WTC11 (cell line): ENCODE measurements at regions not wholly inside any gene's neighbourhood (a gene's known extent, or its start where the extent isn't known, plus 50 kb on each side); places are given as distances from the start of the nearest gene placed in this dataset.

ENCODE experiments used
- ATAC-seq: fragments of 200-7000 bp; cut with Tn5 transposase; 2 replicates; pipeline ENCODE4 v1.10.0; 2021; ENCODE audit warnings: mild to moderate bottlenecking, moderate library complexity
- CTCF ChIA-PET: fragments of 300-600 bp; sonication (Branson Sonifier 250); formaldehyde crosslinking; loops from one replicate; lab custom pipeline; 2021; ENCODE audit warnings: antibody characterized with exemption; lab: Charles Lee
- POLR2A ChIA-PET: fragments of 350-600 bp; sonication (Branson Sonifier 250); formaldehyde crosslinking; loops from one replicate; lab custom pipeline; 2021; ENCODE audit warnings: antibody characterized with exemption; lab: Charles Lee
- DNase-seq: peaks from one replicate; pipeline ENCODE4 v3.0.0; 2021; ENCODE audit warnings: low spot score
- H3K27ac Mint-ChIP-seq: 2 replicates; pipeline ENCODE4 v1.8.0; 2021; ENCODE audit warnings: mixed read lengths
- H3K27me3 Mint-ChIP-seq: 2 replicates; pipeline ENCODE4 v1.8.0; 2021; ENCODE audit warnings: low read depth, mild to moderate bottlenecking, moderate library complexity, mixed read lengths
- H3K36me3 Mint-ChIP-seq: 2 replicates; pipeline ENCODE4 v1.8.0; 2021; ENCODE audit warnings: mixed read lengths
- H3K4me1 Mint-ChIP-seq: 2 replicates; pipeline ENCODE4 v1.8.0; 2022; ENCODE audit warnings: mixed read lengths
- H3K4me3 Mint-ChIP-seq: 2 replicates; pipeline ENCODE4 v1.8.0; 2021; ENCODE audit warnings: mild to moderate bottlenecking, moderate library complexity, mixed read lengths
- H3K9me3 Mint-ChIP-seq: 2 replicates; pipeline ENCODE4 v1.8.0; 2021; ENCODE audit warnings: mixed read lengths
- CREB1 ChIP-seq: sonication (generic); formaldehyde crosslinking; IDR thresholded peaks from 2 replicates; pipeline ENCODE4 v1.8.0; 2023; ENCODE audit warnings: mild to moderate bottlenecking, missing genetic modification reagents
- CTCF ChIP-seq: fragments of 200-600 bp; IDR thresholded peaks from 2 replicates; pipeline ENCODE4 v1.8.0; 2022; ENCODE audit warnings: antibody characterized with exemption
- E2F5 ChIP-seq: sonication (generic); formaldehyde crosslinking; IDR thresholded peaks from 2 replicates; pipeline ENCODE4 v1.8.1; 2022; ENCODE audit warnings: mild to moderate bottlenecking, moderate library complexity, missing genetic modification reagents
- ESRRA ChIP-seq: sonication (generic); formaldehyde crosslinking; IDR thresholded peaks from 2 replicates; pipeline ENCODE4 v1.8.1; 2022; ENCODE audit warnings: mild to moderate bottlenecking, missing genetic modification reagents, borderline replicate concordance
- IRF1 ChIP-seq: sonication (generic); formaldehyde crosslinking; IDR thresholded peaks from 2 replicates; pipeline ENCODE4 v1.8.0; 2023; ENCODE audit warnings: missing genetic modification reagents
- KAT7 ChIP-seq: sonication (generic); formaldehyde crosslinking; IDR thresholded peaks from 2 replicates; pipeline ENCODE4 v1.8.1; 2023; ENCODE audit warnings: missing genetic modification reagents, mild to moderate bottlenecking, borderline replicate concordance
- MYBL2 ChIP-seq: sonication (generic); formaldehyde crosslinking; IDR thresholded peaks from 2 replicates; pipeline ENCODE4 v1.8.1; 2023; ENCODE audit warnings: mild to moderate bottlenecking, moderate library complexity, missing genetic modification reagents
- NR3C1 ChIP-seq: sonication (generic); formaldehyde crosslinking; conservative IDR thresholded peaks from 2 replicates; pipeline ENCODE4 v1.8.1; 2023; ENCODE audit warnings: low read depth, mild to moderate bottlenecking, missing genetic modification reagents
- OVOL2 ChIP-seq: fragments of 250-450 bp; sonication (Bioruptor Pico); IDR thresholded peaks from 2 replicates; pipeline ENCODE4 v1.9.0; 2021; ENCODE audit warnings: mild to moderate bottlenecking, borderline replicate concordance
- RORB ChIP-seq: fragments of 250-450 bp; sonication (Bioruptor Pico); IDR thresholded peaks from 2 replicates; pipeline ENCODE4 v1.9.0; 2021; ENCODE audit warnings: mild to moderate bottlenecking
- TEAD1 ChIP-seq: sonication (generic); formaldehyde crosslinking; IDR thresholded peaks from 2 replicates; pipeline ENCODE4 v1.8.0; 2022; ENCODE audit warnings: mild to moderate bottlenecking, missing genetic modification reagents
- TEAD4 ChIP-seq: sonication (generic); formaldehyde crosslinking; IDR thresholded peaks from 2 replicates; pipeline ENCODE4 v1.8.0; 2022; ENCODE audit warnings: mild to moderate bottlenecking, missing genetic modification reagents
- TP53 ChIP-seq: sonication (generic); formaldehyde crosslinking; IDR thresholded peaks from 2 replicates; pipeline ENCODE4 v1.8.1; 2023; ENCODE audit warnings: mild to moderate bottlenecking, missing genetic modification reagents
- ZNF138 ChIP-seq: sonication (generic); formaldehyde crosslinking; conservative IDR thresholded peaks from 2 replicates; pipeline ENCODE4 v1.8.1; 2022; ENCODE audit warnings: mild to moderate bottlenecking, moderate library complexity, missing genetic modification reagents
- ZNF219 ChIP-seq: sonication (generic); formaldehyde crosslinking; IDR thresholded peaks from 2 replicates; pipeline ENCODE4 v1.8.0; 2023; ENCODE audit warnings: missing genetic modification reagents, mild to moderate bottlenecking, borderline replicate concordance
- TF ChIP-seq, protein P1 (sequence below): fragments of 250-450 bp; sonication (Bioruptor Pico); conservative IDR thresholded peaks from 2 replicates; pipeline ENCODE4 v1.9.0; 2021; ENCODE audit warnings: mild to moderate bottlenecking
- TF ChIP-seq, protein P2 (sequence below): sonication (generic); formaldehyde crosslinking; IDR thresholded peaks from 2 replicates; pipeline ENCODE4 v1.8.0; 2022; ENCODE audit warnings: mild to moderate bottlenecking, missing genetic modification reagents
- TF ChIP-seq, protein P3 (sequence below): sonication (generic); formaldehyde crosslinking; IDR thresholded peaks from 2 replicates; pipeline ENCODE4 v1.8.1; 2023; ENCODE audit warnings: mild to moderate bottlenecking, missing genetic modification reagents, borderline replicate concordance
- TF ChIP-seq, protein P4 (sequence below): sonication (generic); formaldehyde crosslinking; IDR thresholded peaks from 2 replicates; pipeline ENCODE4 v1.8.1; 2022; ENCODE audit warnings: low read depth, mild to moderate bottlenecking, moderate library complexity, missing genetic modification reagents, borderline replicate concordance

GRCh38 chr7:25772802-25773201 lies 379.2 kb upstream of the NFE2L3 start (continued):
- TF ChIP-seq, protein P1, sequence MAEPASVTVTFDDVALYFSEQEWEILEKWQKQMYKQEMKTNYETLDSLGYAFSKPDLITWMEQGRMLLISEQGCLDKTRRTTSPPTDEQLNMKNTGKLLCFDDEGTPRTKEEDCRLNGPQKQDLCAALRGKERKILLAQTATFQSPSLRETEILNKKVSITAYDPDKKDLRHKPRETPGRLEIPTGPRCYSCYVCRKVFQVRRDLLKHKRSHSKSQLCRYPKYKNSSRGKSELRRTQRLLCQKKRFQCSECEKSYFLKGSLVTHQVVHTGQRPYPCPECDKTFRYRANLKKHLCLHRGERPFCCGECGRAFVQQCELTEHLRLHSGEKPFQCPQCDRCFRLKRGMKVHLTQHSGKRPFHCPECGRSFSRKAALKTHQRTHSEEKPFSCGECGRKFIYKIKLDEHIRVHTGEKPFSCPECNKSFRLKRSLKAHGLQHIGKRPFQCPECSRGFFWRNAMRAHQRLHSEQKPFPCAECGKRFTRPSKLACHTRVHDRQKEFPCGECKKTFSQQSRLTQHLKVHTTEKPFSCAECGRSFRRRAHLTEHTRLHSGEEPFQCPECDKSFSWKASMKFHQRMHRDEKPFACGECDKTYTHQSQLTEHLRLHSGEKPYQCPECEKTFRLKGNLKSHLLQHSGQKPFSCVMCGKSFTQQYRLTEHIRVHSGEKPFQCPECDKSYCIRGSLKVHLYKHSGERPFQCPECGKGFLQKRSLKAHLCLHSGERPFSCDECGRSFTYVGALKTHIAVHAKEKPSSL, result no peak
- no peak for TF ChIP-seq OVOL2 (CRISPR knock-in tag)

- CTCF ChIA-PET, result interaction anchor here (1.1 to 1.5 kb wide), 2 partner anchors 54 to 165 kb away, joined by 3 to 4 read pairs; no protein-coding TSS in a partner anchor
- no peaks in the 10 kb centered on the region for H3K9me3 Mint-ChIP-seq
- DNase-seq (no peak), ATAC-seq (no peak)
- H3K4me3 Mint-ChIP-seq, result no peak overlapping the region
- H3K4me1 Mint-ChIP-seq, result peaks cover 2% of the 10 kb centered on the region
- H3K27me3 Mint-ChIP-seq, result no peaks in the 10 kb centered on the region
- TF ChIP-seq, protein P2, sequence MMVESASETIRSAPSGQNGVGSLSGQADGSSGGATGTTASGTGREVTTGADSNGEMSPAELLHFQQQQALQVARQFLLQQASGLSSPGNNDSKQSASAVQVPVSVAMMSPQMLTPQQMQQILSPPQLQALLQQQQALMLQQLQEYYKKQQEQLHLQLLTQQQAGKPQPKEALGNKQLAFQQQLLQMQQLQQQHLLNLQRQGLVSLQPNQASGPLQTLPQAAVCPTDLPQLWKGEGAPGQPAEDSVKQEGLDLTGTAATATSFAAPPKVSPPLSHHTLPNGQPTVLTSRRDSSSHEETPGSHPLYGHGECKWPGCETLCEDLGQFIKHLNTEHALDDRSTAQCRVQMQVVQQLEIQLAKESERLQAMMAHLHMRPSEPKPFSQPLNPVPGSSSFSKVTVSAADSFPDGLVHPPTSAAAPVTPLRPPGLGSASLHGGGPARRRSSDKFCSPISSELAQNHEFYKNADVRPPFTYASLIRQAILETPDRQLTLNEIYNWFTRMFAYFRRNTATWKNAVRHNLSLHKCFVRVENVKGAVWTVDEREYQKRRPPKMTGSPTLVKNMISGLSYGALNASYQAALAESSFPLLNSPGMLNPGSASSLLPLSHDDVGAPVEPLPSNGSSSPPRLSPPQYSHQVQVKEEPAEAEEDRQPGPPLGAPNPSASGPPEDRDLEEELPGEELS (CRISPR knock-in tag), result no peak
- POLR2A ChIA-PET, result no interaction called here
- no peaks in the 10 kb centered on the region for H3K36me3 Mint-ChIP-seq
- H3K27ac Mint-ChIP-seq, result no peak overlapping the region
Measured at GRCh38 chr7:25774675-25775074, 377.3 kb upstream of the NFE2L3 start.

DNA sequence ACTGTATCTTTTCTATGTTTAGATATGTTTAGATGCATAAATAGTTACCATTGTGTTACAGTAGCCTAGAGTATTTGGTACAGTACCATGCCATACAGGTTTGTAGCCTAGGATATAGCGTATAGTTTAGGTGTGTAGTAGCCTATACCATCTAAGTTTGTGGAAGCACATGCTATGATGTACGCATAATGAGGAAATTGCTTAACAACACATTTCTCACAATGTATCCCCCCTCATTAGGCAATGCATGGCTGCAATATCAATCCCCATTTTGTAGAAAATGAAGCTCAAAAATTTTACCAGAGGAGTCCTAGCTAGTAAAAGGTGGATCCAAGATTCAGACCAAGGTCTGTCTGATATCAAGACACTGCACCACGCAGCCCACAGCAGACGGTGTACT lies 376.4 kb upstream of the NFE2L3 start:
- no peak for TF ChIP-seq RORB (CRISPR knock-in tag)
- TF ChIP-seq CREB1 (CRISPR knock-in tag), result no peak
- TF ChIP-seq, protein P3, sequence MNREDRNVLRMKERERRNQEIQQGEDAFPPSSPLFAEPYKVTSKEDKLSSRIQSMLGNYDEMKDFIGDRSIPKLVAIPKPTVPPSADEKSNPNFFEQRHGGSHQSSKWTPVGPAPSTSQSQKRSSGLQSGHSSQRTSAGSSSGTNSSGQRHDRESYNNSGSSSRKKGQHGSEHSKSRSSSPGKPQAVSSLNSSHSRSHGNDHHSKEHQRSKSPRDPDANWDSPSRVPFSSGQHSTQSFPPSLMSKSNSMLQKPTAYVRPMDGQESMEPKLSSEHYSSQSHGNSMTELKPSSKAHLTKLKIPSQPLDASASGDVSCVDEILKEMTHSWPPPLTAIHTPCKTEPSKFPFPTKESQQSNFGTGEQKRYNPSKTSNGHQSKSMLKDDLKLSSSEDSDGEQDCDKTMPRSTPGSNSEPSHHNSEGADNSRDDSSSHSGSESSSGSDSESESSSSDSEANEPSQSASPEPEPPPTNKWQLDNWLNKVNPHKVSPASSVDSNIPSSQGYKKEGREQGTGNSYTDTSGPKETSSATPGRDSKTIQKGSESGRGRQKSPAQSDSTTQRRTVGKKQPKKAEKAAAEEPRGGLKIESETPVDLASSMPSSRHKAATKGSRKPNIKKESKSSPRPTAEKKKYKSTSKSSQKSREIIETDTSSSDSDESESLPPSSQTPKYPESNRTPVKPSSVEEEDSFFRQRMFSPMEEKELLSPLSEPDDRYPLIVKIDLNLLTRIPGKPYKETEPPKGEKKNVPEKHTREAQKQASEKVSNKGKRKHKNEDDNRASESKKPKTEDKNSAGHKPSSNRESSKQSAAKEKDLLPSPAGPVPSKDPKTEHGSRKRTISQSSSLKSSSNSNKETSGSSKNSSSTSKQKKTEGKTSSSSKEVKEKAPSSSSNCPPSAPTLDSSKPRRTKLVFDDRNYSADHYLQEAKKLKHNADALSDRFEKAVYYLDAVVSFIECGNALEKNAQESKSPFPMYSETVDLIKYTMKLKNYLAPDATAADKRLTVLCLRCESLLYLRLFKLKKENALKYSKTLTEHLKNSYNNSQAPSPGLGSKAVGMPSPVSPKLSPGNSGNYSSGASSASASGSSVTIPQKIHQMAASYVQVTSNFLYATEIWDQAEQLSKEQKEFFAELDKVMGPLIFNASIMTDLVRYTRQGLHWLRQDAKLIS (CRISPR knock-in tag), result no peak
- no peak for TF ChIP-seq NR3C1 (CRISPR knock-in tag)
- no peak for TF ChIP-seq ZNF138 (CRISPR knock-in tag)
- TF ChIP-seq TEAD1 (CRISPR knock-in tag), result no peak
- no peak for TF ChIP-seq IRF1 (CRISPR knock-in tag)
- TF ChIP-seq, protein P4, sequence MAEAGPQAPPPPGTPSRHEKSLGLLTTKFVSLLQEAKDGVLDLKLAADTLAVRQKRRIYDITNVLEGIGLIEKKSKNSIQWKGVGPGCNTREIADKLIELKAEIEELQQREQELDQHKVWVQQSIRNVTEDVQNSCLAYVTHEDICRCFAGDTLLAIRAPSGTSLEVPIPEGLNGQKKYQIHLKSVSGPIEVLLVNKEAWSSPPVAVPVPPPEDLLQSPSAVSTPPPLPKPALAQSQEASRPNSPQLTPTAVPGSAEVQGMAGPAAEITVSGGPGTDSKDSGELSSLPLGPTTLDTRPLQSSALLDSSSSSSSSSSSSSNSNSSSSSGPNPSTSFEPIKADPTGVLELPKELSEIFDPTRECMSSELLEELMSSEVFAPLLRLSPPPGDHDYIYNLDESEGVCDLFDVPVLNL, result no peak
- no peak for TF ChIP-seq TP53
- no peak for TF ChIP-seq TEAD4 (CRISPR knock-in tag)
- TF ChIP-seq KAT7 (CRISPR knock-in tag), result no peak
- no peak for TF ChIP-seq ZNF219 (CRISPR knock-in tag)
- TF ChIP-seq E2F5, result no peak
- no peak for TF ChIP-seq CTCF
- TF ChIP-seq ESRRA (CRISPR knock-in tag), result no peak
- no peak for TF ChIP-seq MYBL2 (CRISPR knock-in tag)
- ATAC-seq (no peak), DNase-seq (no peak)
- H3K4me1 Mint-ChIP-seq, result peaks cover 5% of the 10 kb centered on the region
- ChIA-PET POLR2A (no interaction called here), CTCF (interaction anchor here (1.1 kb wide), 1 partner anchor 166 kb away, joined by 3 read pairs; no protein-coding TSS in a partner anchor)
- H3K9me3 Mint-ChIP-seq, result no peaks in the 10 kb centered on the region
- H3K36me3 Mint-ChIP-seq, result no peaks in the 10 kb centered on the region
- H3K27me3 Mint-ChIP-seq, result no peaks in the 10 kb centered on the region
- H3K4me3 Mint-ChIP-seq, result no peak overlapping the region
- no peak overlapping the region for H3K27ac Mint-ChIP-seq
